SIG-M5 treated with dmso at 0.1 percent for 504 hours (cell line): ENCODE measurements at regions not wholly inside any gene's neighbourhood (a gene's known extent, or its start where the extent isn't known, plus 50 kb on each side); places are given as distances from the start of the nearest gene placed in this dataset.

Source experiments
- DNase-seq: peaks from one replicate; lab custom pipeline; 2025; ENCODE audit not compliant: unreplicated experiment; lab: John Stamatoyannopoulos, UW

GRCh38 chr7:109261781-109262180 is 692.1 kb downstream of the DNAJB9 start:
- DNase-seq = no peak

GRCh38 chr7:109266610-109267009 is 696.9 kb downstream of the DNAJB9 start:
- no peak for DNase-seq

DNA sequence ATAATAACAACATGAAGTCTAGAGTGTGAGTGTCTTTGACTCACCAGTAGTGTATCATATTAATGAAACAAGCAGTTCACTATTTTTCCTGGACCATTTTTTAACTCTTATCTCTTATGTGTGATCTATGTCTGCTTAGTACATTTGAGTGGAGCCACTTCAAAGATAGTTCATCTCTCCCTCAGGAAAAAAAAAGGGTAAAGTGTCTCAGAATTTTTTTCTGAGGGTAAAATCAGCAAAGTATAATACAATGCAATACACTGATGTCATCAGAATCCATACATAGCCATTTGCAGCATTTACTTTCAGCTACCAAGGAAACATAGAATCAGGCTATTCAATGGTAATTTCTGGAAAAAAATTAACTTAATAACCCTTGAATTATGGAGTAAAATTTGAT is 706.7 kb downstream of the DNAJB9 start:
- DNase-seq = no peak

DNA sequence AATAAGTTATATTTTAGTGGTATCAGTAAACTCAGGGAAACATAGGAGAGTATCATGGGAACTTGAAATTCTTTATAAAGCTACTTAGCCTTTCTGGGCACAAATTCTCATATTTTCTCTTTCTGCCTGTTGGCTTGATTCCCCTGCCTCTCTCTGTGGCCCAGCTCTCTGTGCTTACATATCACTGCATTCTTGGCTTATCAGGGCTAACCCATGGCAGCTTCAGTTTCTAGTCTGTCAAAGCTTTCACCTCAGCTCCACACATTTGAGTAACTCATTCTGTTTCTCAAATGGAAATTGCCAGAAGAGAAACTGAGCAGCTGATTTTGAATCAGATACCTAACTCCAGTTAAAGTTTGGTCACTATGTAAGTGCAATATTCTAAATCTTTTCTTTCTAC is 713.1 kb downstream of the DNAJB9 start:
- DNase-seq = no peak

- no peak for DNase-seq
Observed at GRCh38 chr7:109284943-109285342, 715.3 kb downstream of the DNAJB9 start.

GRCh38 chr7:109295158-109295557 is 725.5 kb downstream of the DNAJB9 start:
- DNase-seq = no peak

DNA sequence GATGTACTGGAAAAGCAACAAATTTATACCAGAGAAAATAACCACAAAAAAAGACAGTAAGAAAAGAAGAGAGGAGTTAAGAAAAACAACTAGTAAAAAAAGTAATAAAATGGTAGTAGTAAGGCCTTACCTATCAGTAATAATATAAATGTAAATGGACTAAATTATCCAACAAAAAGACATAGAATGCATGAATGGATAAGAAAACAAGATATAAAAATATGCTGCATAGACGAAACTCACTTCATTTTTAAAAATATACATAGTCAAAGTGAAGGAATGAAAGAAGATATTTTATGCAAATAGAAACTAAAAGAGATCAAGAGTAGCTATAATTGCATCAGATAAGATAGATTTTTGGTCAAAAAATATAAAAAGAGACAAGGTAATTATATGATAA is 739.1 kb downstream of the DNAJB9 start:
- DNase-seq = no peak

GRCh38 chr7:109309790-109310189 is 740.1 kb downstream of the DNAJB9 start:
- no peak for DNase-seq

- DNase-seq = no peak
Observed at GRCh38 chr7:109318136-109318535, 748.5 kb downstream of the DNAJB9 start.

- DNase-seq = no peak
Observed at GRCh38 chr7:109322833-109323232, 753.2 kb downstream of the DNAJB9 start.

DNA sequence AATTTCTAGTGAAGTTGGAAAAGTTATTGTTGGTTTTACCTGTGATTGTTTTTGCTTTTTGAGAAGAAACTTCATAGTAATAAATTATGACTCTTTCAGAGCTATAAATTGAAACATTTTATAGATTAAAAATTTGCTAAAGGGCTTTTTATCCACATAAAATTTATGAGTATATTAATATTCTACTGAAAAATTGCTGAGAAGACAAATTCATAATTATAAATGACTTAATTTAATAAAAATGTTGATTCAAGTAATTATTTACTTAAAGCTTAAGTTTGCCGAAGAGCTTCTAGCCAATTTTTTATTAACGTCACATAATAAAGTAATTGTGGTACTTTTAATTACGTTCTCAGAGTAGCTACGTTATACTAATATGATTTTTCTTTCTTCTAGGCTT is 761.7 kb downstream of the DNAJB9 start:
- DNase-seq = no peak

GRCh38 chr7:109335951-109336350 is 766.3 kb downstream of the DNAJB9 start:
- no peak for DNase-seq

DNA sequence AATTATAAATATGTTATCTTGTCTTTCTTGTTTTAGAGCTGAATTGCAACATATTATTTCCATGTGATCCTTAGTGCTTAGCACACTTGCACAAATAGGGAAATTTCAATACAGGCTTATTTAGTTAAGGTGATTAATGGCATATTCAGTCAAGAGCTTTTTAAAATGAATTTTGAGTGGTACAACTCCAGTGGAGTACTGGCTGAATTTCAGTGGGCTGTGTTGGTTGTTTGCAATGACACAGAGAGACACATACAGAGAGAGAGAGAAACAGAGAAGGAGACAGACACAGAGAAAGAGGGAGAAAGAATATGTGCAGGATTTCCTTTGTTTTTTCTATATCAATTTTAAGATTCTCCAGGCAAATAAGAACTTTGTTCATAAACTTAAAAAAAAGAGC is 766.9 kb downstream of the DNAJB9 start:
- no peak for DNase-seq

DNA sequence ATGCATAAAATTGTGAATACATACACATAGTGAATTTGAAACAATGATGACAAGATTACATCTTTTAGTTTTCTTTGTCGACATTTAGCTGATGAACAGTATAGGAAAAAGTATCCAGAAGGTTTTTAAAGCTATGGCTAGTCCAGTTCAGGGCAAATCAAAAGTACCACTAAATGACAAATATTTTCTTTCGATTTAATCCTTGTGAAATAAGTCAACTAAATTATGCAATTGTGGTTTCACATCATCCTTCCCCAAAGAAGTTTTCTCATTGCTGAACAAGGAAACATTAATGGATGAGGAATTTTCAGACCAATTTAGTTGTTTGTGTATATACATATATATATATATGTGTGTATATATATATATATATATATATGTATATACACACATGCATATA is 774.0 kb downstream of the DNAJB9 start:
- no peak for DNase-seq

GRCh38 chr7:109351493-109351892 is 781.8 kb downstream of the DNAJB9 start:
- no peak for DNase-seq

DNA sequence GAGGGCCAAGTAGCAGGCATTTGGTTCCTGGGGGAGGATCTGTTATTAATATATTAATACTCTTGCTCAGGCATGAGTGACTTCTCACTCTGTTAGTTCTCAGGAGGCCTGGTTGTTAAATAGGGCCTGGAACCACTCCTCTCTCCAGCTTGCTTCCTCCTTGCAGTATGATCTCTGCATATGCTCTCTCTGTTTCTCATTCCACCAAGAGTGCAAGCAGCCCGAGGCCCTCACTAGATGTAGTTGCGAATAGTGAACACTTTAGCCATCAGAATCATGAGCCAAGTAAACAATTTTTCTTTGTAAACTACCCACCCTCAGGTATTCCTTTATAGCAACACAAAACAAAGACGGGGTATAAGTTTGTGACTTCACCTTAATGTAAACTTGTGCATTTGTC is 784.3 kb downstream of the DNAJB9 start:
- DNase-seq = no peak

GRCh38 chr7:109354552-109354951 is 784.9 kb downstream of the DNAJB9 start:
- no peak for DNase-seq

DNA sequence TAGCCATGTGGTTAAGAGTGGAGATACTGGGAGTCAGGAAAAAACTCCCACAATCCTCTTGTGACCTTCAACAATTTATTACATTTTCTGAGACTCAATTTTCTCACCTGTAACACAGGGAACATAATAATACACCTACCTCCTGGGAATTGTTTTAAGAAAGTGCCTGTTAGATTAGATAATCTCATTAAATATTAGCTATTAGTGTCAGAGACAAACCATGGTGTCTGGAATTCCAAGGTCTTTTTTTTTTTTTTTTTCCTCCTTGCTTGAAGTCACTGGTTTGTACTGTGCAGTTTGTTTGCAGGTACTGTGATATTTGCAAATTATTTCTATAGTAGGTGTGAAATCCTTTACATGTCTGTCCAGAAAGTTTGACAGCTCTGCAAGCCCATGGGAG is 806.1 kb downstream of the DNAJB9 start:
- DNase-seq = no peak

- no peak for DNase-seq
Observed at GRCh38 chr7:109376576-109376975, 806.9 kb downstream of the DNAJB9 start.

DNA sequence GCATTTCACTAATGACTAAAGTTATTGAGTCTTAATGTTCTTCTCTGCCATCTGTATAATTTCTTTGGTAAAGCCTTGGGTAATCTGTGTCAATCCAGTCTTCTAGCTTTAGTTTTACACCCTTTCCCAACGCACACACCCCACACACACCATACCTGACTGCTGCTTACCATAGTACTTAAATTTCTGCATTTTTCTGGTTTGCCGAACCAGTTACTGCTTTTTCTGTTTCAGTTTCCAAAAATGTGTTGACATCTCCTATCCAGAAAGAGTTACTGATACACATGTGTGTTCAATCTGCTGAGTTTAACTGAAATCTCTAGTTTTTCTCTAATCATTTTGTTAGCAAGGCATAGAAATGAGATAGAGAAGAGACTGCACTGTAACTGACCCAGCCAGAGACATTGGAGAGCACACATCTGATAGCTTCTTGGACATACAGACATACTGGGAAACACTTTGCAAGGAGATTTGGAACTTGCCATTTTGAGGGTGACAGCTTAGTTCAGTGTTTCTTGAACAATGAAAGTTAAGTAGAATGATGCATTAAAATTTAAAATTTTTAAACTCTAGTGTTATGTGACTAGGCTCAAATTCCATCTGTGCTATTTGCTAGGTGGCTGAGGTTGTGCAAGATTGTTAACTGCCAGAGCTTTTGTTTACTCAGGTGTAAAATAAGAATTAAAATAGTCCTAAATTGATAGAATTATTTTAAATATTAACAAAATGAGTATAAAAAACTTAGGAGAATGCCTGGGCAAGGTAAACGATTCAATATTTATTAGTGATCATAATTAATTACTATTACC is 807.6 kb downstream of the DNAJB9 start:
- no peak for DNase-seq

DNA sequence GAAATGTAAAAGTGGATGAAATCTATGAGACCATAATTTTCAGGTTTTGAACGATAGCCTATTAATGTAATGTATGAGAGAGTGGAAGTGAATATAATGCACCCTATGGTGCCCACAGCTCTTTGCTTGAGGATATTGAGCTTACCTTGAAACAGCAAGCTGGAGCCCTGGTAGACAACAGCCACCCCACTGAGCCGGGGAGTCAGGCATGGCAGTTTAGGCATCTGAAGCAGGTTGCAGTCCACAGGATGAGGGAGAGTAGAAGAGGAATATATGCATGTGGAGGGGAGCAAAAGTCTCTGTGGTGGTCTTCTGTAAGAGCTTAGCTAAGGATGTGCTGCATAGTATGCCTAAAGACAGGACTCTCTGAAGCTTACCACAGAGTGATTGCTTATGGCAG is 817.3 kb downstream of the DNAJB9 start:
- no peak for DNase-seq

DNA sequence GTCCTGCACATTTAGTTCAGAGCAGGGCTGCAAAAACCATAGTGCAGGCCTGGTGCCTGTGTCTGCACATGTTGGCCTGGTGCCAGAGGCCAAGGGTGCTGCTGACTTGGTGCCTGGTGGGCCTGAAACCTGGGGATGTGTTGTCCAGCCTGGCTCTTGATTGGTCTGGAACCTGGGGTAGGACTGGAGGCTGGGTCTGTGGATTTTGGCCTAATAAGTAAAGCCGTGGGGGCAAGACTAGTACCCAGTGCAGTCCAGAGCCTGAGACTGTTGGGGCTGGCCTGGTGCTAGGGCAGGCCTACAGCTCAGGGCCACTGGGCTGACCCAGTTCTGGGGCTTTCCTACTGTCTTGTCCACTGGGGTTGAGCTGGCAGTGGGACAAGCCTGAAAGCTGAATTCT is 817.9 kb downstream of the DNAJB9 start:
- no peak for DNase-seq

- no peak for DNase-seq
Observed at GRCh38 chr7:109391240-109391639, 821.6 kb downstream of the DNAJB9 start.
